Thymus (tissue), 11 donors: ENCODE measurements at regions not wholly inside any gene's neighbourhood (a gene's known extent, or its start where the extent isn't known, plus 50 kb on each side); places are given as distances from the start of the nearest gene placed in this dataset.

ENCODE experiments used
- DNase-seq, 9 donors: peaks; one replicate each; pipeline ENCODE4 v3.0.0-alpha.2; 2013; ENCODE audit warnings: low spot score in 9 of 9, low read depth in 6 of 9, missing footprints in 1 of 9
- H3K27ac ChIP-seq, 2 donors: one replicate each; pipeline ENCODE4 v1.5.1; 2013; ENCODE audit warnings: control low read depth in 1 of 2, low read depth in 1 of 2, low read length in 1 of 2, mild to moderate bottlenecking in 1 of 2, moderate library complexity in 1 of 2
- H3K27me3 ChIP-seq, 2 donors: one replicate each; pipeline ENCODE4 v1.5.1; 2013; ENCODE audit warnings: low read length in 1 of 2; ENCODE audit not compliant: control insufficient read depth in 2 of 2, insufficient read depth in 1 of 2
- H3K36me3 ChIP-seq, 2 donors: one replicate each; pipeline ENCODE4 v1.5.1; 2013; ENCODE audit warnings: low read length in 1 of 2, mild to moderate bottlenecking in 1 of 2, moderate library complexity in 1 of 2; ENCODE audit not compliant: control insufficient read depth in 2 of 2, insufficient read depth in 2 of 2
- H3K4me1 ChIP-seq, 2 donors: one replicate each; pipeline ENCODE4 v1.5.1; 2013; ENCODE audit warnings: low read length in 2 of 2; ENCODE audit not compliant: control insufficient read depth in 2 of 2, insufficient read depth in 2 of 2
- H3K4me3 ChIP-seq, 2 donors: one replicate each; pipeline ENCODE4 v1.5.1; 2013; ENCODE audit warnings: low read length in 2 of 2, control low read depth in 1 of 2, mild to moderate bottlenecking in 1 of 2
- H3K9me3 ChIP-seq, 2 donors: one replicate each; pipeline ENCODE4 v1.5.1; 2013; ENCODE audit warnings: low read length in 1 of 2, mild to moderate bottlenecking in 1 of 2; ENCODE audit not compliant: control insufficient read depth in 2 of 2, insufficient read depth in 1 of 2
- WGBS: extraction: QIAGEN DNeasy Blood & Tissue Kit; methylation state at CpG from one replicate; pipeline ENCODE4 v1.1.7; 2013; 5-methylcytosine and 5-hydroxymethylcytosine counted together
- donor health status: healthy.

DNA sequence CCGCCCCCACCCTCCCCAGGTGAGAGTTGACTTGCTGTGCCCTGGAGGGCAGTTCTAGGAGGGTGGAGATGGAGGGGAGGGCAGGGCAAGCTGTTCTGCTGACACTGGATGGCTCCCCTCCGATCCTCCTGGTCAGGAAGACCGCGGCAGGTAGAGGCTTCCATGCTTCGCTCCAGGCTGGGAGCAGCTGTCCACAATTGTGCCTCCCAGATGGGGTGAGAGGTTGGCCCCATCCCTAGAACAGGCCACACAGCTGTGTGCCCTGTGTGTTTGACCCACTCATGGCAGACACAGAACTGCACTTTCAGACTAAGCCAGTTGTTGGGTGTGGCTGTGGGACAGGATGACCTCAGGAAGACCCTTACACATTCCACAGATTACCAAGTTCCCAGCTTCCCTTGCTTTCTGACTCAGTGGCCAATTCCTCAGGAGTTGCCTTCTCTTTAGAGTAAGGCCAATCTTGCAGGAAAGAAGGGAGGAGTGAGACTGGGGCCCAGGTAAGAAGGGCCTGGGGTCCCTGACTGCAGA lies 72.1 kb upstream of the HSPA9 start:
- Histone ChIP-seq H3K4me3 (no peak overlapping the region), H3K36me3 (no peaks in the 10 kb centered on the region), H3K9me3 (no peaks in the 10 kb centered on the region), H3K27me3 (peaks cover 40 to 95% of the 10 kb centered on the region in 2 donors), H3K4me1 (no peaks in the 10 kb centered on the region), H3K27ac (no peak overlapping the region)
- WGBS = 98% methylated on average over 5 of the region's 5 CpGs
- no peak for DNase-seq

DNA sequence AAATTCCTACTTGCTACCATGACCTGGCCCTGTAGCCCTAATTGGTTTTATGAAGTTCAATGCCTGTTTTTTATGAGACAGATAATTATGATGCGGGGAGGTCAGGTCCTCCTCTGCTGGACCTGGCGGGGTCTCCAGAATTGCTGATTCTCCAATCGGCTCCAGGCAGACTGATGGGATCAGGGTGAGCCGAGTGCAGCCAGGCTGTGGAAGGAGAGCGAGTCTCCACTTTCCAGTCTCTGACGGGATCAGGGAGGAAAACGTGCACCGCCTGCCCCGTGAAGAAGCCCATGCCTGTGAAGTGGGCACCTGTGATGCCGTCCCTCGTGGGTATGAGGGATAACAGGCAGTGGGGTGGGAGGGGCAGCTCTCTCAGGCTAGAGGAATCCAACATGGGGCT lies 71.5 kb upstream of the HSPA9 start:
- DNase-seq = no peak
- no peaks in the 10 kb centered on the region for H3K4me1 ChIP-seq
- H3K9me3 ChIP-seq = no peaks in the 10 kb centered on the region
- peaks cover 38 to 95% of the 10 kb centered on the region in 2 donors for H3K27me3 ChIP-seq
- no peaks in the 10 kb centered on the region for H3K36me3 ChIP-seq
- 95% methylated on average over 11 of the region's 11 CpGs for WGBS
- no peak overlapping the region for H3K27ac ChIP-seq
- H3K4me3 ChIP-seq = no peak overlapping the region

DNA sequence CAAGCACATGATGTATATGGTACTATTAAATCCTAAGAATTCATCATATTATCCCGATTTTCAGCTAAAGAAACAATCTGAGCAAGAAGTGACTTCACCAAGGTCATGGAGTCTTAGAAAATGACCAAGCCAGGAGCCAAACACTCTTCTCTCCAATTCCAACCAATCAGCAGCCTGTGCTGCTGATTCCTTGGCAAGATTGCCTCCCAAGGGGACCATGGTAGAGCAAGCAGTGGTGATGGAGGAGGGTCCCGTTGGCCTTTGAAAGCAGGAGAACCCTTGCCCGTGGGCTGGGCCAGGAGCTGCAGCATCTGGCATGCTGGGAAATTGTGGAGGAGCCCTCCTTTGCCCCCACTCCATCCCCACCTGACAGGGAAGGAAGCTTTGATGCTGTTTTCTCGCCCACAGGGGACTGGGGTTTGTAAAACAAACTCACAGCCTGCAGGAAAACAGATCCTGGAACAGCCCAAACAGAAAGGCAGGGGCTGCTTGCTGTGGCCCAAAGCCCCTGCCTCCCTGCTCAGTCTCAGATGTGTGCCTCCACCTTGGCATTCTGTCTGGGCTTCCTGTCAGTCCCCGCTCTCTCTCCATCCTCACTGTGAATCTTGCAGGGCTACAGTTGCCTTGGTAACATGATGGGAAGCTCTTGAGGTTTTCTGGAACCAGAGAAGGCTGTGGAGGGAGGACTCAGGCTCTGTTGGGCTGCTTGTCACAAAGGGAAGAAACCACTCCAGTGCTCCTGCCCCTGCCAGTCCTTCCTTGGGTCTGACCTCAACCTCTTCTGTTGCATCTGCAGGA lies 70.8 kb upstream of the HSPA9 start:
- H3K4me1 ChIP-seq = no peaks in the 10 kb centered on the region
- no peaks in the 10 kb centered on the region for H3K9me3 ChIP-seq
- no peak overlapping the region for H3K4me3 ChIP-seq
- no peak overlapping the region for H3K27ac ChIP-seq
- peaks cover 31 to 93% of the 10 kb centered on the region in 2 donors for H3K27me3 ChIP-seq
- H3K36me3 ChIP-seq = no peaks in the 10 kb centered on the region
- WGBS = 93% methylated on average over 5 of the region's 5 CpGs
- no peak for DNase-seq

DNA sequence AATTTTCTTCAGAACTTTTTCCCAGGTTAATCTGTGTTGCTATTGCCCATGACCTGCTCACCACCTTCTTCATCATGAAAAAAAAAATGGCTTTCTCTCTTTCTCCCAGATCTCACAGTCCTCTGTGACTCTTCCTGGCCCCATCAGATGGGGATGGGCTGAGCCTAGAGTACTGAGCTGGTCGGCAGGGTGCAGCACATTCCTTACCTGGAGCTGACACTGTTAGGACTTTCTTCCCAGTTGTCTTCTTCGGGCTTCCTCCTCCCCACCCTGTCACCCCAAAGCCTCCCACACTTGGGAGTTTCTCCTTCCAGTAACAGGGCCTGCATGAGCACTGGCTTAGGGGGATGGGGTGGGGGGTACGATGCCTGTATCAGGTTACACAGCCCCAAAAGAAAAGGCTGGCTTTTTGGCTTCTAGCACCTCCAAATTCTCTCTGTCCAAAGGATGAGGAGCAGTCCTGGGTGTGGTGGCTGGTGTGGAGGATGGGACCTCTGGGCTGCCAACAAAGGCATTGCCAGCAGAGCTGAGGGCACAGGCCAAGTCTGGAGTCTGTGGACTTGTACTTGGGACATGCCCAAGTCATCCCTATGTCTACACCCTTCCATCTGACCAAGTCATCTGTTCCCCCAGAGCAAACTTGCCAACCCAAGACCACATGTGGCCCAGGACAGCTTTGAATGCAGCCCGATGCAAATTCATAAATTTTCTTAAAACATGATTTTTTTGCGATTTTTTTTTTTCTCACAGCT lies 68.0 kb upstream of the HSPA9 start:
- 97% methylated on average over 5 of the region's 5 CpGs for WGBS
- H3K4me3 ChIP-seq = no peak overlapping the region
- no peak for DNase-seq
- peaks cover 25 to 91% of the 10 kb centered on the region in 2 donors for H3K27me3 ChIP-seq
- no peaks in the 10 kb centered on the region for H3K36me3 ChIP-seq
- H3K9me3 ChIP-seq = peaks cover 0 to 4% of the 10 kb centered on the region in 2 donors
- H3K27ac ChIP-seq = no peak overlapping the region
- H3K4me1 ChIP-seq = no peaks in the 10 kb centered on the region

DNA sequence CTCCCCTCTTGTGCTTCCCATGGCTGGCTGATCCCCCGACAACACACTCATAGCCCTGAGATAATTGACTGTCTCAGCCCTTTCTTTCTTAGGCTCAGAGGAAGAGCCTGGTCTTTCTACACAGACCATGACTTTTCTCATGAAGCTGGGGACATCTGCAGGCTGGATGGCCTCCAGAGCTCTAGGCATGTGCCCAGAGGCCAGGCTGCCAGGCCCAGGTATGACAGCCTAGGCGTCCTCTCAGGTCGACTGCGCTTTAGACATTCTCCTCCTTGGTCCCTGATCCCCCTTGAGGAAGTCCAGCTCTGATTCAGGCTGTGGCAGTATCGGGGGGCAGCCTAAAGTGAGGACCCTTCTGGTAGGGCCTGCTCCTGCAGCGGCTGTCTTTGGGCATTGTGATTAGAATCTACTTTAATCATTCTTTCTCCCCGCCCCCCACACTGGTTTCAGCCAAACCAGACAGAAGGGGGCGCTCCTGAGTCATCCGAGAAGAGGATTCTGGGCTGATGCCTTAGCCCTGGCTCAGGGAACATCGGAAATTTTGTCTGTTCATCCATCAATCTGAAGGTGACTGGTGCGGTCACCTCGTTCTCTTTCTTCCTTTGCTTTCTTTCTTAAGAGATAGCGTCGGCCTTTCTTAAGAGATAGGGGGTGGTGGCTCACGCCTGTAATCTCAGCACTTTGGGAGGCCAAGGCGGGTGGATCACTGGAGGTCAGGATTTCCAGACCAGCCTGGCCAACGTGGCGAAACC lies 66.5 kb upstream of the HSPA9 start:
- DNase-seq = peak in 4 of 9 donors; percentile 30 to 60 (median 52)
- Histone ChIP-seq H3K36me3 (no peaks in the 10 kb centered on the region), H3K4me1 (no peaks in the 10 kb centered on the region)

DNA sequence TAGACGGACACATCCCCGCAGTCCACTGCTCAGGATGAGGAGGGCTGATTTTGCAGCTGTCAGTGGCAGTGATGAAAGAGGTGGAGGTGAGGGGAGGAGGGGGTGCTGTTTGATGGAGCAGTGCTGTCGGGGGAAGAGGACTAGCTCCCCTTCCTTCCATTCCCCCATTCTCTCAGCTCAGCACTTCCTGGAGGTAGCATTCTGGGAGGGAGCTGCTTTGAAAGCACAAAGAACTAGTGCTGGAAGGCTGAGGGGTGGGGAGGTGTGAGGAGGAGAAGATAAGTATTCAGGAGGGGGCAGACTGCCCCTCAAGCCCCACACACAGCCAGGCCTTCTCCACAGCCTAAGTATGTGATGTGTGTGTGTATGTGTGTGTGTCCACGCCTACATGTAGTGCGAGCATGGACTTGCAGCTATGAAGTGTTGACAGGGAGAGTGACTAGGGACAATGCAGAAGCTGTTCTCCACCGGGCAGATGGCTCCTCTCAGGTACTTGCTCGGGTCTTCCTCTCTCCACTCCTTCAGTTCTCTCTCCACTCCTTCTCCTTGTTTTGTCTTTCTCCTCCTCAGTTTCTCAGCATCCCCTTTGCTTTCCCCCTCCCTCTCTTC lies 65.5 kb upstream of the HSPA9 start:
- H3K27me3 ChIP-seq = peaks cover 16 to 72% of the 10 kb centered on the region in 2 donors
- no peak for DNase-seq

More for the DNA sequence above, 66.5 kb upstream of the HSPA9 start:
- WGBS = 51% methylated on average over 18 of the region's 18 CpGs
- H3K4me3 ChIP-seq = no peak overlapping the region
- no peak overlapping the region for H3K27ac ChIP-seq
- H3K27me3 ChIP-seq = peaks cover 19 to 80% of the 10 kb centered on the region in 2 donors
- peaks cover 0 to 4% of the 10 kb centered on the region in 2 donors for H3K9me3 ChIP-seq

DNA sequence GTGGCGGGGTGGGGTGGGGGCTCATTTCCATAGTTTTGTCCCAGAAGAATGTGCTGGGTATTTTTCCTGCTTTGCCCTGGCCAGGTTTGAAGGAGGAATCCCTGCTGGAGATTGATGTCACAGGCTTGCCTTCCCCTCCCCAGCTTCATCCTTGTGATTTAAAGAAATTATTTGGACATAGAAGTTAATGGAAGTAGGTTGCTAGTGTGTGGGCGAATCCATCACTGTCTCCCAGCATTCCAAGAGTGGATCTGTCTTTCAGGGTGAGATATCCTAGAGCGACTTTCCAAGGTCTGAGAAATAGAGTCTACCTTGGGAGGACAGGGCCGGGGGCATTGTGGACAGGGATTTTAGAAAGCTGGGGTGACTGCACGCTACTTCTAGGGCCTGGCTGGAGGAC lies 64.9 kb upstream of the HSPA9 start:
- Histone ChIP-seq H3K27ac (no peak overlapping the region), H3K36me3 (no peaks in the 10 kb centered on the region), H3K27me3 (peaks cover 16 to 76% of the 10 kb centered on the region in 2 donors), H3K4me3 (no peak overlapping the region), H3K4me1 (no peaks in the 10 kb centered on the region), H3K9me3 (peaks cover 0 to 4% of the 10 kb centered on the region in 2 donors)
- 95% methylated on average over 5 of the region's 5 CpGs for WGBS
- no peak for DNase-seq

More for the DNA sequence above, 65.5 kb upstream of the HSPA9 start:
- Histone ChIP-seq H3K27ac (no peak overlapping the region), H3K4me3 (no peak overlapping the region), H3K4me1 (no peaks in the 10 kb centered on the region), H3K36me3 (no peaks in the 10 kb centered on the region), H3K9me3 (peaks cover 0 to 4% of the 10 kb centered on the region in 2 donors)
- 89% methylated on average over 7 of the region's 7 CpGs for WGBS

DNA sequence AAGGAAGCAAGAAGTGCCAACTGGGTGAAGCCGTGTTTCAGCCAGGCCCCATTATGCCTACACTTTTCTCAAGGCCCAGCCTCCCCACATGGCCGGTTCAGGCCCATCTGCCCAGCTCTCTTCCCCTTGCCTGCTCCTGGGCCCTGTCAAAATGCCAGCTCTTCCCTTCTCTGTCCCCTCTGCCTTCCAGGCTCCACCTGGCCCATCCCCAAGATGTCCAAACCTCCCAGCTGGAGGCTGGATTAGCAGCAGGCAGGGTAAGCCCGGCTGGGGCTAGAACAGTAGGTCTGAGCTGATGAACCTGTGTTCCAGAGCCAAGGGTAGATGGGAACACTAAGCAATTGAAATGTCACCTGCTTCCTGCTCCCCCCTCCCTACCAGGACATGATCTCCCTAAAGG lies 64.1 kb upstream of the HSPA9 start:
- DNase-seq = no peak
- Histone ChIP-seq H3K36me3 (no peaks in the 10 kb centered on the region), H3K4me1 (no peaks in the 10 kb centered on the region), H3K9me3 (peaks cover 0 to 4% of the 10 kb centered on the region in 2 donors), H3K27me3 (peaks cover 16 to 69% of the 10 kb centered on the region in 2 donors), H3K27ac (no peak overlapping the region), H3K4me3 (no peak overlapping the region)
- 96% methylated on average over 3 of the region's 3 CpGs for WGBS
